Right ventricle myocardium inferior (tissue), 1 donor: ENCODE measurements at regions not wholly inside any gene's neighbourhood (a gene's known extent, or its start where the extent isn't known, plus 50 kb on each side); places are given as distances from the start of the nearest gene placed in this dataset.

Source experiments
- ATAC-seq: fragments of 200-7000 bp; cut with Tn5 transposase; one replicate; pipeline ENCODE4 v1.9.1; 2020; ENCODE audit warnings: mild to moderate bottlenecking, moderate library complexity
- DNase-seq: peaks from one replicate; pipeline ENCODE4 v3.0.0; 2021; ENCODE audit errors: missing footprints
- intact Hi-C: fragments of 100-400 bp; cut with DNase I; formaldehyde crosslinking; loops from one replicate; pipeline ENCODE4 v1.11.0; 2022
- donor health status: DM: no; HTN: yes; CAD: no; lungs with severe emphysema.

DNA sequence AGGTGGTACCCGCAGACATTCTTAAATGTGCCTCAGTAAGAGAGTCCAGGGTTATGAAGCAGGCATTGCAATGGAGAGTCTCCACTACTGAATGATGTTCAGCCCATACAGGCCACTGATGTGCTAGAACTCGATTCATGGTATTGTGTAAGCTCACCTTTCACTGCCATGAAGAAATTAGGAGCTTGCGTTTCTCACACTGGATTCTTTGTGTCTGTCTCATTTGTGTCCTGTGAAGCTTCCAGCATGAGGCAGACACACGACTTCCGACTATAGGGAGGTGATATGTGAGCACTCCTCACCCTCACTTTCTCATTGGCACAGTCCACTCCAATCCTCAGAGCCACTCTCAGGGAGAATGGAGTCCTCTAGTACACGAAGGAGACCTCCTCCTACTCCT lies 677.4 kb upstream of the RAB6C start:
- intact Hi-C loops, result no loop called here
- DNase-seq, result no peak
- no peak for ATAC-seq

DNA sequence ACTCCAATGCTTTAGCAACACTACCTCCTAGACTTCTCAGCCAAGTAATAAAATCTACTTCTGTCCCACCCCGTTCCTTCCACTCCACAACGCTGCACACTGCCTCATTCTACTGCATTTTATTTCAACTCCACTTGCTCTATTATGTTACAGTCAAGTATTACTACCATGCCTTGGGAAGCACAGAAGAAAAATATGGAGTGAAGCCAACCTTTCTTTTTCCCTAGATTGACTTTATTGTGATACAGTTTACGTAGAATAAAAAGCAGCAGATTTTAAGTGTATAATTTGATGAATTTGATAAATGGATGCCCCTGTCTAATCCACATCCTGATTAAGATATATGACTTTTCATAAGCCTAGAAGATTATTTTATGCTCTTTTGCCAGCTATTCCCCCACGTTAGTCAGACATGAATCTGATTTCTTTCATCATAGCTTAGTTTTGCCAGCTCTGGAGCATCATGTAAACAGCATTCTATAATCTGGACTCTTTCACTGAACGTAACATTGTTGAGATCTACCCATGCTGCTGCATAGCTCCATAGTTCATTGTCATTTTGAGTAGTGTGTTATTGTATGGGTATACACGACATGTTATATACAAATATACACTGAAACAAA lies 676.8 kb upstream of the RAB6C start:
- no peak for ATAC-seq

DNA sequence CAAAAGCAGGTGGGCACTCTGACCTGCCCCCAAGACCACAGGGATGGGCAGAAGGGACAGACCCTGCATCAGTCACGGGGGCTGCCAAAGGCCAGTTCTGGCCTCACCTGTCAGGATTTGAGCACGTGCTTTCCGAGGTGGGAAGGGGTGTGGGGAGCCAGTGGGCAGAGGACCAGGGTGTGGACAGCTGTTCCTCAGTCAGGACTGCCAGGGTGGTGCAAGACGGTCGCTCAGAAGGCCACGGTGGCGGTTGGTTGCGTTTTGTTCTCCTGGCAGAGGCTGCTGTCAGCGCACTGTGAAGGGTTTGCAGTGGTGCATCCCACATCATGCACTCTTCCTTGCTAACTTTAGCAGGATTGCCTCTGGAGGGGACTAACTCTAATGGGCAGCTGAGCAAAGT lies 665.3 kb upstream of the RAB6C start:
- intact Hi-C loops, result no loop called here
- ATAC-seq, result no peak
- no peak for DNase-seq

More for the DNA sequence above, 676.8 kb upstream of the RAB6C start:
- no peak for DNase-seq
- intact Hi-C loops, result no loop called here

DNA sequence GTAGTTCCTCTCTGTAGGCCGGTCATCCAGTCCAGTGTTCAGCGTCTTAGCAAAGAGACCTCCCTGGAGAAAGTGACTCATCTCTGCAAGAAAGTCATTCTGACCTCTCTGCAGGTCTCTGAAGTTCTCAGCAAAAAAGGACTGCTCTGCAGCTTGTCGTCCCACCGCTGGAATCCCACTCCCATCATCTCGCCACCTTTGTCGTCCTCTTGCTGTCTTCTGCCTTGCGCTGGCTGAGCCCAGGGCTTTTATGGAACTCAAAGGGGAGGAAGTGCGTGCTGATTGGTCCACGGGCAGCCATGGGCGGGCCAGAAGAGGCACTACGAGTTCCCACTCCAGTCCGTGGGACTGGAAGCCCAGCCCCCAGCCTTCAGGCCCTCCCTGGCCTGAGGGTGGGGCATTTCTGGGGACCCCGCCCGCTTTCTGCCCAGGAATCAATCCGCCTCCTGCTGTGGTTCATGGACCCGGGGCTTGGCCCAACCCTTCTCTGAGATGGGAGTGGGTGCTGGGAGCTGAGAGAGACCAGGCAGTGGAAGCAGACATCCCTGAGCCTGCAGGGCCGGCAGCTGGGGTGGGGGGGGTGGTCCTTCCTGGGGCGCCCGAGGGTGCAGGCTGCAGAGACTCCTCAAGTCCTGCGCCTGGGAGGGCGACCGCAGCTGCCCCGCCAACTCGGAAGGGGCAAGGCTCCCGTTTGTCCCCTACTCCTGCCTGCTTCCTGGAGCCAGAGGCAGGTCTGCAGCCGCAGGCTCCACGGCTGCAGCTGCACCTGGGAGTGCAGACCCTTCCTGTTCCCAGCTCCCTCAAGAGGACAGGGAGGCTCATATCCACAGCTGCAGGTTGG lies 660.7 kb upstream of the RAB6C start:
- DNase-seq (no peak), ATAC-seq (no peak)
- intact Hi-C loops, result no loop called here

DNA sequence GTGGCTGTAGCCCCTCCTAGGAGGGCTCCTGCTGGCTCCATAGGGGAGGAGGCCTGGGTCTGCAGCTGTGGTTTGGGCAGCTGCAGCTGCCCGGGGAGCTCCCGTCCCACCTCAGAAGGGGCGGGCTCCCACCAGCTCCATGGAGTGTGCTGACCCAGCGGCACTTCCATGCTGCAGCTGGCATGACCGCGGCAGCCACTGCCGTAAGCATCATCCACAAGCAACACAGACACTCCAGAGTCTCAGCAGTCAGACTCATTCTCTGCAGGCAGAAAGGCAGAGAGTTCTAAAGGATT lies 660.1 kb upstream of the RAB6C start:
- ATAC-seq (no peak), DNase-seq (no peak)
- intact Hi-C loops, result no loop called here

DNA sequence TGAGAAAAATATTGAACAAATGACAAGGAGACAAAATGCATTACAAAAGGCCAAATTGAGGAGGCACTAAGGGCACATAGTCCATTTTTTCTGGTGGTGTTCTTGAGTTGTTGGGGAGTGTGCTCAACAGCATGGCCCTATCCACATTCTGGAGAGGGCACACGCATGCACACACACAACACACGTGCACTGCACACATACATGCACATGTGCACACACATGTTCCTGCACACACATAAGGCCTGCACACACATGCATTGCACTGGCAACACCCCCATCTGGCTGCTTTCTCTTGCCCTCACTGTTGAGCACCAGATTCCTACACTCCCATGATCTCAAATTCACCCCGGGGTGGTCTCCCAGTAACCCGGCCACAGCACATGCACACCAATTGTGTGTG lies 659.2 kb upstream of the RAB6C start:
- ATAC-seq (no peak), DNase-seq (no peak)
- intact Hi-C loops, result no loop called here

DNA sequence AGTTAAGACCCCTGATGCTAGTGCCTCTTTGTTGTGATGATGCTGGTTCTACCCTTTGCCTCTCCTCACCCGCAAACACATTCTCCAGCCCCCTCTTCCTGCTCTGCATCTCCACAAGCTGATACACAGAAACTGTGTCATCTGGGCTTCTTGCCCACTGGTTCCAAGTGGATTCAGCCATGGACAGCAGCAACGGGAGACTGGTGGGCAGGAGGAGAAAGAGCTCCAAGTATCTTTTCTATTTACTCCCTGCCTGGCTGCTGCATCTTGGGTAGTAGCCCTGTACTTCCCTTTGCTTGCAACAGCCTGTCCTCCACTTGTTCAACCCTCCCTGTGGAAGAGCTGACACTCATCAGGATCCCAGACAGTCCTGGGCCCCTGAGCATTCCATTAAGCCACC lies 655.1 kb upstream of the RAB6C start:
- DNase-seq (no peak), ATAC-seq (no peak)
- intact Hi-C loops, result no loop called here

DNA sequence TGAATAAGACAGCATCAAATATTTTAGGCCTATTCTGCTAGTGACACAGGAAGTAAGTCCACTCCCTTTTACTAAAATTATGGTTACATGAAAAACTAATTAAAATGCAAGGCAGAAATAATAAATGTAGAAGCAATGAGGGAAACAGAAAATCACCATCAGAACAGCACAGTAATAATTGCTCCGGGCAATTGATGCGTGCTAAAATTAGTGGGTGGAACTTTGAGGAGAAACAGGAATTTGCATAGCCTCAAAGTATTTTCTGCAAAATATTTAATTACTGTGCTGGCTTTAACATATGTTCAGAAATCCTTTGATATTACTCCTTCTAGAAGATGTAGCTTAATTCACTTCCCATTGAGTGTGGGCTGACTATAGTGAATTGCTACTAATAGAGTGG lies 654.3 kb upstream of the RAB6C start:
- intact Hi-C loops, result no loop called here
- no peak for ATAC-seq
- no peak for DNase-seq

DNA sequence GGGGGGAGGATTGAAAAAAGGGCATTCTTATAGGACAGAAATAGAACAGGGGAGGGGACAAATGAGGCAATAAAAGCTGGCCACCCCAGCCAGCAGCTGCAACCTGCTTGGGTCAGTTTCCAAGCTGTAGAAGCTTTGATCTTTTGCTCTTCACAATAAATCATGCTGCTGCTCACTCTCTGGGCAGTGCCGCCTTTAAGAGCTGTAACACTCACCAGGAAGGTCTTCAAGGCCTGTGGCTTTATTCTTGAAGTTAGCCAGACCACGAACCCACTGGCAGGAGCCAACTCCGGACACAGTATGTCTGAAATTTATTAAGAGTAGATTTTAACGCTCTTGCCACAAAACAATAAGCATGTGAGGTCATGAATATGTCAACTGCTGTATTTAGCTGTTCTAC lies 649.9 kb upstream of the RAB6C start:
- no peak for ATAC-seq
- intact Hi-C loops, result no loop called here
- no peak for DNase-seq

DNA sequence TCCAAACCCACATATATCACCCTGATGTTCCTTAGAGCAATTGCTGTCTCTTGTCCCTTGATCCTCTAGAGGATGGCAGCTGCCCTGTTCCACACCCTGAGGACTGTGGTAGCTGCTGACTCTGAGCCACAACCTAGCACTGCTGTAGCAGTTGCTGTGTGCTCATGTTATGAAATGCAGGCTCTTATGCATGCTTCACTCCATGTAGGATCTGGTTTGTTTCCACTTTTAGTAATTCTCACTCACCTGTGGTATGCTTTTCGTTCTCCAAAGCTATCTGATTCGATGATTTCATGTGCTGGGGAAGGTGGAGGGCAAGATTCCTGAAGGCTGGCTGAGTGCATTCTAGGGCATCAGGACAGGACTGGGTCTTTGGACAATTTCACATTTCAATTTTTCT lies 649.0 kb upstream of the RAB6C start:
- ATAC-seq, result no peak
- no peak for DNase-seq
- intact Hi-C loops, result no loop called here

DNA sequence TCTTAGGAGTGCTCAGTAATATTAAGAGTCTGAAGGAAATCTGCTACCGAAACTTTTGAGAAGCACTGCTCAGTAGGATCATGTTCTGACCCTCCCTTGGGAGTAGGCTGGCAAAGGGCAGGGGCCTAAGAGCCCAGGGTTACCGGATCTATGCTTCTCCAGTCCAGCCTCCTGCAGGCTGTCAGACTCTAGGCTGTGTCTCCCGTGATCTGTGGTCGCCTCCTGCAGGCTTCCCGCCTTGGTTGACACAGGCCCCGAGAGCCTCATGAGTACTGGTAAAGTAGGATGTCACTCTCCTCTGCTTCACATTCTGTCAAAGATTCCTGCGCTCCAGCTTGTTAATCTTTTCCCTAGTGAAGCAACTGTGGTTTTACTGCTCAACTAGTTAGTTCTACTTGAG lies 647.8 kb upstream of the RAB6C start:
- no peak for DNase-seq
- intact Hi-C loops, result no loop called here
- no peak for ATAC-seq

DNA sequence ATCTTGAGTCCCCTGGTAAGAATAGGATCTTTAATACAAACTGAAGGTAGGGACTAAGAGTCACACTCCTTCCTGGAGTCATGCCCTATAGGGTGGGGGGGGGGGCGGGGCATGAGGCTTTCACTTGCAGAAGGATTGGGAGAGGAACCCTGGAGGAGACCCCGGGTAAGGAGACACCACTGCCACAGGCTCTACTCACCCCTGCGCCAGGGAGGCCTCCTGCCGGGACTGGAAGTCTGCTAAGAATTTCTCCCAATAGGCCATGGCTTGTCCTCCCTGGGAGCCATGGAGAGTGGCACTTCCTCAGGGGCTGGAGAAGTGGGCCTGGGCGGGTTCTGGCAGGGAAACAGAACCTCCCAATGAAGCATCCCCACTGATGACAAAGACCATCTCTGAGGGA lies 645.3 kb upstream of the RAB6C start:
- no peak for ATAC-seq
- no peak for DNase-seq
- intact Hi-C loops, result loop anchor here (2.0 kb wide), 1 partner anchor 33 kb away; no protein-coding TSS in a partner anchor

DNA sequence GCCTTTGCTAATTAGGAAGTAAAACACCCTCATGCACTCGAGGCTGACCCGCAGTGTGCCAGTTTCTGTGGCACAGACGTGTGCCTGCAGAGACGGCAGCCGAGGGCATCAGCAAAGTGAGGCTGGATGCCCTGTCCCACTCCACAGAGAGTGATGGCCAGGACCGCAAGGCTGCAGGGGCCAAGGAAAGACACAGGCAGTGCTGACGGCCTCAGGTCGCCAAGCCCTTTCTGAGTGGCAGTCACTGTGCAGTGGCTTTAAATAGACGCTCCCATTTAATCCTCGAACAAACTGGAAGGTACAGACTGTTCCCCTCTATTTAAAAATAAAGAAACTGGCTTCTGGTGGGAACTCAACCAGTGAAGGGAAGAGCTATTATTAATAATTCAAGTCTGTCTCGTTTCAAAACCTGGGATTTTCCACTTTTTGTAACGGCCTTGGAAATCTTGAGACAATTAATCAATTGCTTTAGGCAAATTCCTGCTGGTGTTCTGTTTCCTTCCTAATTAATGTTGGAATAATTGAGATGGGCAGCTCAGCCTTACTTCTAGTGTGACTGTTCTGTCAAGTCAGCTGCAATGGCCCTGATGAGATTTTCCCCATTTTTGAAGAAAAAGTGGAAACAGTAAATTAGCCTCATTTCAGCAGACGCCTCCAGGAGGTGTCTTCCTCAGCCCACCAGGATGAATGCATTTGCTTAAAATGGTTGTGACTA lies 644.6 kb upstream of the RAB6C start:
- ATAC-seq (peak; percentile 96), DNase-seq (no peak)
- intact Hi-C loops, result loop anchor here (2.0 kb wide), 1 partner anchor 34 kb away; no protein-coding TSS in a partner anchor

DNA sequence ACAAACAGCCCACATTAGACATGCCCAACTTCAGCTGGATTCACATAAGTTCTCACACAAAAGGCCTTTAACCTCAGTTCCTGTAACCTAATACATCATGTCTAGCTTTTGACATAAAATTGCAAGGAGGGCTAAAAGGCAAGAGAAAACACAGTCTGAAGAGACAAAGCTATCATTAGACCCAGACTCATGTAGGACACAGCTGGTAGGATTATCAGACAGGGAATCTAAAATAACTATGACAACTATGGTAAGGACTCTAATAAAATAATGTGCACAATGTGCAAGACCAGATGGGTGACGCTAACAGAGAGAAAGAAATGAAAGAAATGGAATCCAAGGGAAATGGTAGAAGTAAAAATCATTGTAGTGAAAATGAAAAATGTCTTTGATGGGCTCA lies 643.2 kb upstream of the RAB6C start:
- ATAC-seq (no peak), DNase-seq (no peak)
- intact Hi-C loops, result no loop called here

DNA sequence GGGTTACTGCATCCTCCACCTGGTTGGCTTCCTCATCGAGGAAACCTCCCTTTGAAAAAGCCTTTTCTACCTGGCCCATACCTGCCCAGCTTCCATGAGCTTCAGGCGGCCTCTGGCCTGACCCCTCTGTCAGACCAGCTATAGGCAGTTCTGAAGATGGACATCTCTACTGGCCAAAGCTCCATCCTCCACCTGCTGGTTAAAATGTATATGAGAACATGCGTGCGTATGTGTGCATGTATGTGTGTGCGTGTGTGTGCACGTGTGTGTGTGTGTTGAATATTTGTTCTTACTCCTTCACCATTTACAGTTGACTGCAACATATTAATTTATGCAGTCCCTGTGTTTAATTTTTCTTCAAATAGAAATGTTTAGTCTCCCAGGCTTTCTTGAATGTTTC lies 642.4 kb upstream of the RAB6C start:
- intact Hi-C loops, result no loop called here
- ATAC-seq, result no peak
- no peak for DNase-seq

DNA sequence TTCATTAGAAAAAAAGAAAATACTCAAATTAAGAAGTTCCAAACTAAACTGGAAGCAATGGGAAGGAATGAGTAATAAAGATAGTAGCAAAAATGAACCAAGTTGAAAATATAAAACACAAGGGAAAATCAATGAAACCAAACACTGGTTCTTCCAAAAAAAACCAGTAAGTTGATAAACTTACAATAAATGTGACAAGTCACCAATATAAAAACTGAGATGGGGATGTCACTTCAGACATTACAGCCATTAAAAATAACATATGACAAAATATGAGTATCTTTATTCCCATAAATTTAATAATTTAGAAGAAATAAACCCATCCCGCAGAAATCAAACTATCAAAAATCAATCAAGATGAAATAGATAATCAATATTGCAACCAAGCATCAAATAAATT lies 633.9 kb upstream of the RAB6C start:
- intact Hi-C loops, result no loop called here
- DNase-seq (no peak), ATAC-seq (no peak)

DNA sequence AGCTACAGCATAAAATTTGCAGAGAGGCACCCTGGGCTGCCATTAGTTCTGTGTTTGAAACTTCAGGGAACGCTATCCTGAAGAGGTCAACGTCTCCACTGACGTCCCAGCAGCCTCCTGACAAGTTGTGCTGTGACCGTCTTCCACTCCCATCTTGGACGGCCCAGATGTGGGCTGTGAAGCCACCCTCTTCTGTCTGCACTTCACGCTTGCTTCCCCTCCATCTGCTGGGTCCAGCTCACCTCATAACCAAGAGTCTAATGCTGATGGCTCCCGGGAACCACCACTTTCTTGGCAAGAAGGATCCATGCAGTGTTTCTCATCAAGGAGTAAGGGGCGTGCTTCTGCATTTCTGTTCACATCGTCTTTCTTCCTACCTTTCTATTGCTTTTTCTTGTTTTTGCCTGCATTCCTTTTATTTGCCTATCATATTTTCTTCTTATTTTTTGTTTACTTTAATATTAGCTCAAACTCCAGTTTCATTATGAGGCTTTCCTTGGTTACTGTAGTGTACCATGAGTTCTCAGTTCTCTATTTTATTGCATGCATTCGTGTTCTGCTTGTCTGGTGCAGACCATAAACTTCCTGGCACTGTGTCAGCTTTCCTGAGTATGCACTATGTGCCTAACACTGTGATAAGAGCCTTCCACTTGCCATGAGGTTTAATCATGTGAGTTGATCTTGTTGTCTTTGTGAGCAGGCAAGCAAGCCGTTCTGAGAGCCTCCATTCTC lies 631.8 kb upstream of the RAB6C start:
- DNase-seq (no peak), ATAC-seq (peak; percentile 64)
- intact Hi-C loops, result no loop called here

DNA sequence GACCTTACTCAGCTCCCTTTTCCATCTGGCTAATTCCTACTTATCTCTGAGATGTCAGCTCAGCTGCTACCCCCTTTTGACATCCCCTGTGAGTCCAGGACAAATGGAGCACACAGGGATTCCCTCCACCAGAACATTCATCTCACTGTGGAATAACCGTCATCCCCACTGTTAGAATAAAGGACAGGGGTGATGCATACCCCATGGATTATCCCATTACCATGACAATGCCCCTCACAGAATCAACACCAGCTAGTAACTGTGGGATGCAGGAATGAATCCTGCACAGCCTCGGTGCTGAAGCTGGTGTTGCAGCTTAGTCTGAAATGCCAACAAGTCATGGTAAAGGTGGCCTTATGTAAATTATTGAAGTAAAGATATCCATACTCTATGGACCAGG lies 624.8 kb upstream of the RAB6C start:
- intact Hi-C loops, result no loop called here
- ATAC-seq, result no peak

DNA sequence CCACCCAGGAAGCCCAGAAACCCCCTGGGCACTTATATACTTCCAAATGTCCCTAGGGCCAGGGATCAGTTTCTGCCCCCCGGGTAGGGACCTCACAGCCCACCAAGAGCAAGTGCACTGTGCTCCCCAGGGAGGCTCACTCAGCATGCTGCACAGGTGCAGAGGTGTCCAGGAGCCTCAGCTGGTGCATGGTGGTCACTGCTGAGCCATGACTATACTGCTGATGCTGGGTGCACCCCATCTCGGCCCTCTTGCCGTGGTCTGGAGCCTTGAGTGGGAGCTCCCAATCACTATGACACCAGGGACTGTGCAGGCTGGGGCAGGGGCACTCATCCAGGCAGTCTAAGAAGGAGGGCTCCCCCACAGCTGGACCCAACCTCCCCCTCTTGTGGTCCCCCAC lies 617.8 kb upstream of the RAB6C start:
- no peak for DNase-seq
- intact Hi-C loops, result no loop called here
- ATAC-seq, result no peak

More for the DNA sequence above, 624.8 kb upstream of the RAB6C start:
- DNase-seq, result no peak

DNA sequence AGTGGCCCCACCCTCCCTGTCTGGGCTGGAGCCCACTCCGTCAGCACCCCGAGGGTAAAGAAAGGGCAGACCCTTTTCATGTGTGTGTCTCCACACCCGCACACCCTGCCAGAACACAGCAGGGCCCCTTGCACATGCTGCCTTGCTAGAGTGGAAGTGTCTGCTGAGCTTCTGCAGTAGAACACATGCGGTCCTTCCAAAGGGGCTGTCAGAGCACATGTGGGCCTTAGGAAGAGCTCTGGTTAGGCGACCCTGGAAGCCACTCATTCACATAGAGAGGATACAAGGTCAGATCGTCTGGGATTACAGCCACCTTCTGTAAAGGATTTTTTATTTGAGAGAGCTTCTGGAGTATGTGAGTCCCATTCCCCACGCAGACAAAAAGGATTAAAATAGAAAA lies 613.2 kb upstream of the RAB6C start:
- ATAC-seq (no peak), DNase-seq (no peak)
- intact Hi-C loops, result no loop called here
